Hepatocyte (in vitro differentiated cells): ENCODE measurements at regions not wholly inside any gene's neighbourhood (a gene's known extent, or its start where the extent isn't known, plus 50 kb on each side); places are given as distances from the start of the nearest gene placed in this dataset.

ENCODE experiments used
- DNase-seq: peaks from one replicate; pipeline ENCODE4 v3.0.0-alpha.2; 2016; ENCODE audit warnings: low spot score
- H2AFZ ChIP-seq: fragments of 200-600 bp; sonication (generic); 2 replicates; pipeline ENCODE4 v1.6.0; 2016; ENCODE audit warnings: antibody characterized with exemption, mild to moderate bottlenecking
- H3K27ac ChIP-seq: fragments of 200-600 bp; sonication (generic); 2 replicates; pipeline ENCODE4 v1.5.1; 2016; ENCODE audit warnings: mild to moderate bottlenecking
- H3K27me3 ChIP-seq: fragments of 200-600 bp; sonication (generic); 2 replicates; pipeline ENCODE4 v1.6.1; 2016
- H3K36me3 ChIP-seq: fragments of 200-600 bp; sonication (generic); replicated peaks from 2 replicates; pipeline ENCODE4 v1.5.1; 2016; ENCODE audit warnings: low read depth; ENCODE audit not compliant: insufficient read depth
- H3K4me1 ChIP-seq: fragments of 200-600 bp; sonication (generic); 2 replicates; pipeline ENCODE4 v1.5.1; 2016; ENCODE audit warnings: mild to moderate bottlenecking, moderate library complexity; ENCODE audit not compliant: insufficient read depth
- H3K4me2 ChIP-seq: fragments of 200-600 bp; sonication (generic); 2 replicates; pipeline ENCODE4 v1.6.0; 2016
- H3K4me3 ChIP-seq: fragments of 200-600 bp; sonication (generic); 2 replicates; pipeline ENCODE4 v1.5.1; 2016; ENCODE audit warnings: mild to moderate bottlenecking
- H3K79me2 ChIP-seq: fragments of 200-600 bp; sonication (generic); 2 replicates; pipeline ENCODE4 v1.6.0; 2017; ENCODE audit warnings: mild to moderate bottlenecking
- H3K9me2 ChIP-seq: fragments of 200-600 bp; sonication (generic); replicated peaks from 2 replicates; pipeline ENCODE4 v1.6.0; 2017; ENCODE audit warnings: mild to moderate bottlenecking; ENCODE audit not compliant: insufficient read depth
- H3K9me3 ChIP-seq: fragments of 200-600 bp; sonication (generic); 2 replicates; pipeline ENCODE4 v1.5.1; 2016; ENCODE audit warnings: low read depth, mild to moderate bottlenecking
- H4K20me1 ChIP-seq: fragments of 200-600 bp; sonication (generic); 2 replicates; pipeline ENCODE4 v1.6.0; 2016; ENCODE audit warnings: mild to moderate bottlenecking; ENCODE audit not compliant: insufficient read depth, poor library complexity, severe bottlenecking
- CTCF ChIP-seq: fragments of 200-600 bp; sonication (generic); IDR thresholded peaks from 2 replicates; pipeline ENCODE4 v1.5.1; 2016; ENCODE audit warnings: antibody characterized with exemption, mild to moderate bottlenecking; ENCODE audit not compliant: poor library complexity
- EZH2 ChIP-seq: fragments of 200-600 bp; sonication (generic); IDR thresholded peaks from 2 replicates; pipeline ENCODE4 v1.6.1; 2016; ENCODE audit warnings: antibody characterized with exemption, mild to moderate bottlenecking, borderline replicate concordance
- EZH2phosphoT487 ChIP-seq: fragments of 200-600 bp; sonication (generic); IDR thresholded peaks from one replicate; pipeline ENCODE4 v1.6.1; 2018; ENCODE audit warnings: antibody characterized with exemption, mild to moderate bottlenecking, low read depth, moderate library complexity; ENCODE audit not compliant: unreplicated experiment, severe bottlenecking
- WGBS: methylation state at CpG from one replicate; pipeline ENCODE4 v1.1.6; 2016; ENCODE audit warnings: low lambda C conversion rate; ENCODE audit errors: missing lambda C conversion rate; 5-methylcytosine and 5-hydroxymethylcytosine counted together

- no peak overlapping the region for H2AFZ ChIP-seq
- no peaks in the 10 kb centered on the region for H3K4me1 ChIP-seq
- no peaks in the 10 kb centered on the region for H3K9me2 ChIP-seq
- H3K79me2 ChIP-seq, result no peaks in the 10 kb centered on the region
- H3K4me3 ChIP-seq, result no peak overlapping the region
- H3K9me3 ChIP-seq, result no peaks in the 10 kb centered on the region
- no peaks in the 10 kb centered on the region for H4K20me1 ChIP-seq
- no peak for DNase-seq
- no peak overlapping the region for H3K4me2 ChIP-seq
- no peak for TF ChIP-seq EZH2
- no peak for TF ChIP-seq CTCF
- TF ChIP-seq EZH2phosphoT487, result no peak
- H3K27ac ChIP-seq, result no peak overlapping the region
- H3K36me3 ChIP-seq, result no peaks in the 10 kb centered on the region
- WGBS, result 89% methylated on average over 11 of the region's 11 CpGs
- no peaks in the 10 kb centered on the region for H3K27me3 ChIP-seq
Measured at GRCh38 chr2:16185801-16186272, 245.5 kb downstream of the MYCN start.

GRCh38 chr2:16184945-16185660 lies 244.8 kb downstream of the MYCN start:
- Histone ChIP-seq H4K20me1 (no peaks in the 10 kb centered on the region), H3K27me3 (no peaks in the 10 kb centered on the region), H2AFZ (no peak overlapping the region), H3K36me3 (no peaks in the 10 kb centered on the region), H3K27ac (no peak overlapping the region), H3K9me2 (no peaks in the 10 kb centered on the region), H3K79me2 (no peaks in the 10 kb centered on the region), H3K9me3 (no peaks in the 10 kb centered on the region), H3K4me2 (no peak overlapping the region), H3K4me1 (no peaks in the 10 kb centered on the region), H3K4me3 (no peak overlapping the region)
- WGBS, result 87% methylated on average over 9 of the region's 9 CpGs
- no peak for TF ChIP-seq CTCF
- TF ChIP-seq EZH2, result no peak
- no peak for TF ChIP-seq EZH2phosphoT487
- DNase-seq, result no peak

- Histone ChIP-seq H3K9me2 (no peaks in the 10 kb centered on the region), H3K36me3 (no peaks in the 10 kb centered on the region), H4K20me1 (no peaks in the 10 kb centered on the region), H3K4me3 (no peak overlapping the region), H3K27me3 (no peaks in the 10 kb centered on the region), H3K4me1 (no peaks in the 10 kb centered on the region), H3K4me2 (no peak overlapping the region), H2AFZ (no peak overlapping the region), H3K79me2 (no peaks in the 10 kb centered on the region), H3K27ac (no peak overlapping the region), H3K9me3 (no peaks in the 10 kb centered on the region)
- WGBS, result 58% methylated on average over 4 of the region's 4 CpGs
- DNase-seq, result no peak
- no peak for TF ChIP-seq EZH2
- TF ChIP-seq CTCF, result no peak
- no peak for TF ChIP-seq EZH2phosphoT487
Measured at GRCh38 chr2:16184341-16184890, 244.1 kb downstream of the MYCN start.
